ENCODE measurements at regions not wholly inside any gene's neighbourhood (a gene's known extent, or its start where the extent isn't known, plus 50 kb on each side); places are given as distances from the start of the nearest gene placed in this dataset.

DNA sequence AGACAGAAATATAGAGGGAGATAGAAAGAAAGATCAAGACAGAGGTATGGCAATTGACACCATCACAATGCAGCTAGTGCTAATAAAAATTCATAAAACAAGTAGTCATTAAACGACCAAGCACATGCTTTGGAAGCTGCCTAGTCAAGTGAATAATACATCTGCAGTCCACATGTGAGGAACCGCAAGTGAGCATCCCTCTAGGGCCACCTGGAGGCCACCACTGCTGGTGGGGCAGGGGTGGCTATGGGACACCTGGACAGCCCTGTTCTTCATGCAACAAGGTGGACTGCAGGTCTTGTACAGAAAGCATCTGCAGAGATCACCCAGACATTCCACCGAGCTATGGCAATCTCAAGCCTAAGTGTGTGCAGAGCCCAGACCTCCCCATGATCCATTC is 451.1 kb upstream of the PFKP start:
- Histone ChIP-seq H2AFZ (ENCODE audit: low read length) (no peak overlapping the region), H3K9me3 (ENCODE audit: low read depth, low read length) (no peaks in the 10 kb centered on the region), H3K4me1 (ENCODE audit: insufficient read depth, low read length) (no peaks in the 10 kb centered on the region), H4K20me1 (ENCODE audit: insufficient read depth, low read length) (no peaks in the 10 kb centered on the region), H3K79me2 (ENCODE audit: insufficient read depth, low read length) (no peaks in the 10 kb centered on the region), H3K4me2 (ENCODE audit: insufficient read depth, low read length) (no peak overlapping the region), H3K36me3 (ENCODE audit: insufficient read depth, low read length) (no peaks in the 10 kb centered on the region), H3K27ac (ENCODE audit: low read depth, low read length) (no peak overlapping the region), H3K4me3 (ENCODE audit: insufficient read depth, low read length) (no peak overlapping the region), H3K27me3 (ENCODE audit: insufficient read depth, low read length) (no peaks in the 10 kb centered on the region)
- no peak for DNase-seq (ENCODE audit: insufficient read length, low spot score, missing footprints)
- TF ChIP-seq, protein P1, sequence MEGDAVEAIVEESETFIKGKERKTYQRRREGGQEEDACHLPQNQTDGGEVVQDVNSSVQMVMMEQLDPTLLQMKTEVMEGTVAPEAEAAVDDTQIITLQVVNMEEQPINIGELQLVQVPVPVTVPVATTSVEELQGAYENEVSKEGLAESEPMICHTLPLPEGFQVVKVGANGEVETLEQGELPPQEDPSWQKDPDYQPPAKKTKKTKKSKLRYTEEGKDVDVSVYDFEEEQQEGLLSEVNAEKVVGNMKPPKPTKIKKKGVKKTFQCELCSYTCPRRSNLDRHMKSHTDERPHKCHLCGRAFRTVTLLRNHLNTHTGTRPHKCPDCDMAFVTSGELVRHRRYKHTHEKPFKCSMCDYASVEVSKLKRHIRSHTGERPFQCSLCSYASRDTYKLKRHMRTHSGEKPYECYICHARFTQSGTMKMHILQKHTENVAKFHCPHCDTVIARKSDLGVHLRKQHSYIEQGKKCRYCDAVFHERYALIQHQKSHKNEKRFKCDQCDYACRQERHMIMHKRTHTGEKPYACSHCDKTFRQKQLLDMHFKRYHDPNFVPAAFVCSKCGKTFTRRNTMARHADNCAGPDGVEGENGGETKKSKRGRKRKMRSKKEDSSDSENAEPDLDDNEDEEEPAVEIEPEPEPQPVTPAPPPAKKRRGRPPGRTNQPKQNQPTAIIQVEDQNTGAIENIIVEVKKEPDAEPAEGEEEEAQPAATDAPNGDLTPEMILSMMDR (IDR thresholded peaks at IDR 0.05; ENCODE audit: extremely low read depth, low read depth, low read length) = no peak

DNA sequence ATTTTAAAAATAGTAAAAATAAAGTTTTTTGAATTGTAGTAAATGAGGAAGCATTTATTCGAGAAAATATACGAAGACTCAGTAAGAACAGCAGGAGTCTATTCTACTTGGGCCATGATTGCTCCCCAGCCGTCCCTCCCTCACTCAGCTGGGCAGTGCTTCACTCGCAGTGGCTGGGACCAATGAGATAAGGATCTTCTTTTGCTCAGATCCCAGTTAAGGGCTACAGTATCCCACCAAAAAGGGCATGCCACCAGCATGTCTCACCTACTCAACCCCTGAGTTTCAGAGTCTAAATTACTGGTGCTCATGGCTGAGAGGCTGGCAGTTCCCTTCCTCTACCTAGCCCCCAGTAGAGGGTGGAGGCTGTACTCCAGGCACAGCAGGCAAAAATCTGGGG is 455.7 kb upstream of the PFKP start:
- no peak for DNase-seq (ENCODE audit: insufficient read length, low spot score, missing footprints)
- Histone ChIP-seq H3K36me3 (ENCODE audit: insufficient read depth, low read length) (no peaks in the 10 kb centered on the region), H2AFZ (ENCODE audit: low read length) (no peak overlapping the region), H3K9me3 (ENCODE audit: low read depth, low read length) (peaks cover 2% of the 10 kb centered on the region), H3K4me3 (ENCODE audit: insufficient read depth, low read length) (no peak overlapping the region), H3K79me2 (ENCODE audit: insufficient read depth, low read length) (no peaks in the 10 kb centered on the region), H4K20me1 (ENCODE audit: insufficient read depth, low read length) (no peaks in the 10 kb centered on the region), H3K27ac (ENCODE audit: low read depth, low read length) (no peak overlapping the region), H3K4me2 (ENCODE audit: insufficient read depth, low read length) (no peak overlapping the region), H3K27me3 (ENCODE audit: insufficient read depth, low read length) (no peaks in the 10 kb centered on the region), H3K4me1 (ENCODE audit: insufficient read depth, low read length) (no peaks in the 10 kb centered on the region)
- TF ChIP-seq, protein P1 (IDR thresholded peaks at IDR 0.05; ENCODE audit: extremely low read depth, low read depth, low read length) = no peak

DNA sequence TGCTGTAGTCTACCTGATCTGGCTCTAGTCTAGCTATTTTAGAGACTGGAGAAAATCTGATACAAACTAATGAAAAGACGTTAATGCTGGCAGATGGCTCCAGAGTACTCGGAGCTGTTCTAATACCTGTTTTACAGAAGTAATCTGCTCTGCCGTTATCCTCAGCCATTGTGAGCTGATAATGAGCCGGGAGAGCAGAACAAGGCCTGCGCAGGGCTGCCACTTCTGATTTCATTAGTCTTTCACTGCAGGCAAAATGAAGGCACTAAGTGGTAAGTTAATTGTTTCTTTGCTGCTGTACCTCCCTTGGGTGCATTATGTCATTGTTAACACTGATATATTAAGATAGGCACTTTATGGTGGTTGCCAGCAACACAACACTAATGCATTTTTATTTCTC is 456.4 kb upstream of the PFKP start:
- Histone ChIP-seq H3K36me3 (ENCODE audit: insufficient read depth, low read length) (no peaks in the 10 kb centered on the region), H3K9me3 (ENCODE audit: low read depth, low read length) (peaks cover 2% of the 10 kb centered on the region), H3K79me2 (ENCODE audit: insufficient read depth, low read length) (no peaks in the 10 kb centered on the region), H3K4me2 (ENCODE audit: insufficient read depth, low read length) (no peak overlapping the region), H3K27ac (ENCODE audit: low read depth, low read length) (no peak overlapping the region), H4K20me1 (ENCODE audit: insufficient read depth, low read length) (no peaks in the 10 kb centered on the region), H3K4me1 (ENCODE audit: insufficient read depth, low read length) (no peaks in the 10 kb centered on the region), H3K4me3 (ENCODE audit: insufficient read depth, low read length) (no peak overlapping the region), H3K27me3 (ENCODE audit: insufficient read depth, low read length) (no peaks in the 10 kb centered on the region), H2AFZ (ENCODE audit: low read length) (no peak overlapping the region)
- no peak for DNase-seq (ENCODE audit: insufficient read length, low spot score, missing footprints)
- TF ChIP-seq, protein P1 (IDR thresholded peaks at IDR 0.05; ENCODE audit: extremely low read depth, low read depth, low read length) = no peak

DNA sequence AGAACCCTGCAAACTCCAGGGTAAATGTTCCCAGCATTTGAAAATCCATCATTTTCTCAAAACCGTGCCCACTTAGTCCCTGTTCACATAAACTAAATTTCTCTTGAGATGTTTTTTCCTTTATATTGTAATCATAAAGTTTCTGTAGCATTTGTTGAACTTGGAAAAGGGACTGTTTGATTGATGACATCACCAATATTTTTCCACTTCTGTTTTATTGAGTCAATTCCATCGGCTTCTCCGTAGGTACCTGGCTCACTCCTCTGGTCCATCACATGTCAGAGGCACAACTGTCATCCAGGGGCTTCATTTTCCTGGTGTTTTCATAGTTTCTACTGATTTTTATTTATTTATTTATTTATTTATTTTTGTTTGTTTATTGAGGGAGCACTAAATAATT is 462.5 kb upstream of the PFKP start:
- Histone ChIP-seq H2AFZ (ENCODE audit: low read length) (no peak overlapping the region), H3K27ac (ENCODE audit: low read depth, low read length) (no peak overlapping the region), H3K27me3 (ENCODE audit: insufficient read depth, low read length) (no peaks in the 10 kb centered on the region), H3K9me3 (ENCODE audit: low read depth, low read length) (peaks cover 2% of the 10 kb centered on the region), H3K4me2 (ENCODE audit: insufficient read depth, low read length) (no peak overlapping the region), H3K4me1 (ENCODE audit: insufficient read depth, low read length) (no peaks in the 10 kb centered on the region), H3K36me3 (ENCODE audit: insufficient read depth, low read length) (no peaks in the 10 kb centered on the region), H3K79me2 (ENCODE audit: insufficient read depth, low read length) (no peaks in the 10 kb centered on the region), H3K4me3 (ENCODE audit: insufficient read depth, low read length) (no peak overlapping the region), H4K20me1 (ENCODE audit: insufficient read depth, low read length) (no peaks in the 10 kb centered on the region)
- TF ChIP-seq, protein P1 (IDR thresholded peaks at IDR 0.05; ENCODE audit: extremely low read depth, low read depth, low read length) = no peak
- no peak for DNase-seq (ENCODE audit: insufficient read length, low spot score, missing footprints)

All from osteoblast (primary cell).